ENCODE measurements at regions not wholly inside any gene's neighbourhood (a gene's known extent, or its start where the extent isn't known, plus 50 kb on each side); places are given as distances from the start of the nearest gene placed in this dataset.

DNA sequence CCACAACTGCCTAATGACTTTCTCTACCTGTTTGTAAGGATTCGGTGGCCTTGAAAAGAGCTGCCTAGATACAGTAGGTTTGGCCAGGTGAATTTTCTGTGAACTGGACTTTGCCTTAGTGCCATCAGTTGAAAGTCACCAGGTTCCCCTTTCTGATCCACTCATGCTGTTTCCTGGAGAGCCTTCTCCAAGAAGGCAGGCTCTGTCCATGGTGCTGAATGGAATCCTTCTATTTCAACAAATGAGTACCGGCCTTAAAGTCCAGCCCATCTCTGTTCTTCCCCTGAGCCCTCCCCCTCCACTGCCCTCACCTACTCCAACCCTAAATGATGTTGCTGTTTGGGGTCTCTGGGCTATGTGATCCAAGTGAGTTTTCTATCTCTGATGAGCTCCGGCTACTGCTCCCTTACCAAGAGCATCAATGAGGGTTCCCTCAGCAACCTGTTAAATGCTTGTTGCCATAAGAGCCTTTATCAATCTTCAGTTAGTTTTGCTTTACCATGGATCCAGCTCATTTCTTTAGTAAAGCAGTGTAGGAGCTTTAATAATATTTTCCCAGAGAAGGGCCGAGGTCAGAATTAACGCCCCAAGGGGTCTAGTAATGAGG, 500.4 kb downstream of the PTPRU start:
- H3K9me3 ChIP-seq (ENCODE audit: control insufficient read depth in 1 of 2, low read length in 2 of 2), result no peaks in the 10 kb centered on the region
- H3K4me3 ChIP-seq (ENCODE audit: low read depth in 1 of 2, low read length in 2 of 2), result no peak overlapping the region
- peaks cover 4% of the 10 kb centered on the region for H3K27me3 ChIP-seq (ENCODE audit: low read depth, low read length)
- H3K27ac ChIP-seq (ENCODE audit: low read length), result no peak overlapping the region
- H3K4me1 ChIP-seq (ENCODE audit: control insufficient read depth in 1 of 2, insufficient read depth in 2 of 2, low read length in 2 of 2), result no peaks in the 10 kb centered on the region
- H3K36me3 ChIP-seq (ENCODE audit: control insufficient read depth in 1 of 2, insufficient read depth in 2 of 2, low read length in 2 of 2), result no peaks in the 10 kb centered on the region

DNA sequence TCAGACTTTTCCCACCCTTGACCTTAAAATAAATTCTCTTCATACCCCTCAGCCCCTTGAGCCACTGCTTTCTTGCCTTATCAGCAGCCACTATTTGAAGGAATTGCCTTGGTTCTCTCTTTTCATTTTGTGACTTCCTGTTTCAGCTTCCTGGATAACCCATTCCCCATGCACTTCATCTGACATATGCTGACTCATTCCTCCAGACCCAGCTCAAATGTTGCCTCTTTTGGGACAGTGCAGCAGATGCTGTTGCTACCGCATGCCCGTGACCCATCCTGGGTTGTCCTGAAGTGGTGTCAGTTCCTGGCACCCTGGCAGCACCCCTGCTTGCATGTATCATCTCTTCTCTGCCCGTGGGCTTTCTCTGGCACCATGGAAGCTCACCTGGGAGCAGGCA, 496.1 kb downstream of the PTPRU start:
- no peaks in the 10 kb centered on the region for H3K4me1 ChIP-seq (ENCODE audit: control insufficient read depth in 1 of 2, insufficient read depth in 2 of 2, low read length in 2 of 2)
- no peaks in the 10 kb centered on the region for H3K9me3 ChIP-seq (ENCODE audit: control insufficient read depth in 1 of 2, low read length in 2 of 2)
- no peaks in the 10 kb centered on the region for H3K27me3 ChIP-seq (ENCODE audit: low read depth, low read length)
- H3K27ac ChIP-seq (ENCODE audit: low read length), result no peak overlapping the region
- no peaks in the 10 kb centered on the region for H3K36me3 ChIP-seq (ENCODE audit: control insufficient read depth in 1 of 2, insufficient read depth in 2 of 2, low read length in 2 of 2)
- H3K4me3 ChIP-seq (ENCODE audit: low read depth in 1 of 2, low read length in 2 of 2), result no peak overlapping the region

DNA sequence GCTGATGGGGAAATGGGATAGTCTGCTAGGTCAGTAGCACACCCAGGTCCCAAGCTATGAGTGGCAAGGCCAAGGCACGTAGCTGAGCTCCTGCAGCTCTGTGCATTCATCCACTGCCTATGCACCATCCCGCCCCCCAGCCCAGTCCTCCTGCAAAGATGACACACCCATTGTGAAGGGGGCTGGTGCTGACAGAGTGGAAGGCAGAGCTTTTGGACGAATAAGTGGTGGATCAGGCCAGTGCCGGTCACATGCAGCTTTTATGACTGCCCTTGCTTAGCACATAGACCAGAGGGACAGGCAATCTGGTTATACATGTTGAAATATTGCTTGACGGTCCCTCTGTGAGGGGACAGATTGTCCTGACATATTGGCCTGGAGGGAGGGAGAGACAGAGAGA, 494.3 kb downstream of the PTPRU start:
- Histone ChIP-seq H3K4me1 (ENCODE audit: control insufficient read depth in 1 of 2, insufficient read depth in 2 of 2, low read length in 2 of 2) (no peaks in the 10 kb centered on the region), H3K36me3 (ENCODE audit: control insufficient read depth in 1 of 2, insufficient read depth in 2 of 2, low read length in 2 of 2) (no peaks in the 10 kb centered on the region), H3K27ac (ENCODE audit: low read length) (no peak overlapping the region), H3K27me3 (ENCODE audit: low read depth, low read length) (no peaks in the 10 kb centered on the region), H3K9me3 (ENCODE audit: control insufficient read depth in 1 of 2, low read length in 2 of 2) (no peaks in the 10 kb centered on the region), H3K4me3 (ENCODE audit: low read depth in 1 of 2, low read length in 2 of 2) (no peak overlapping the region)

DNA sequence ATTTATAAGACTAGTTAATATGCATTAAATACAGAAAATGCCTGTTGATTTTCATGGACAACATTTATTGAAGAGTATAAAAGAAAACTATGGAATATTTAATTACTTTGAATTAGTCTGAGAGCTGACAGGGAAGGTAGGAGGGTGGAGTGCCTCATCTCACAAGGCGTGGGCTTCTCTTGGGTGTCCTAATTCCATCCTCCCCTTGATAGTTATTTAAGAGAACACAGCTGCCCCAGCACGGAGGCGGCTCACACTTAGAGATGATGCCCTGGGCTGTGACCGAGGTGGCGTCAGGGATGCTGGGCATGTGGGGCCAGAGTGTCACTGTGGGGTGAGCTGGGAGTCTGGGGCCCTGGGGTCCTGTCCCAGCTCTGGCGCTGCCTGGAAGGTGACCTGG, 493.0 kb downstream of the PTPRU start:
- no peak overlapping the region for H3K27ac ChIP-seq (ENCODE audit: low read length)
- H3K4me1 ChIP-seq (ENCODE audit: control insufficient read depth in 1 of 2, insufficient read depth in 2 of 2, low read length in 2 of 2), result no peaks in the 10 kb centered on the region
- H3K27me3 ChIP-seq (ENCODE audit: low read depth, low read length), result no peaks in the 10 kb centered on the region

DNA sequence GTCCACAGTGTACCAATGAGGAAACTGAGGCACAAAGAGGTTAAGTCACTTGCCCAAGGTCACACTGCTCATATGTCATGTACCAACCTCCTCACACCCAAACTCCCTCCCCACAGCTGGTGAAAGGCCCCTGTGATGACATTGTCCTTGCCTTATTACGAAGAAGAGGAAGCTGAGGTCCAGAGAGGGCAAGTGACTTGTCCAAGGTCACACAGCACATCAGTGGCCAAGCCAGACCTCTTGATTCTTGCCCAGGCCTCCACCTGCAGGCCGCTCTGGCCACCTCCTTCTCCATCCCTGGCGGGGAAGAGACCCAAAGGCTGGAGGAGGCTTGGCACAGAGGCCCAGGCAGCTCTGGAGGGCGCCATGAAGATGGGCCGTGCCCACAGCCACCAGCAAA, 492.4 kb downstream of the PTPRU start:
- no peaks in the 10 kb centered on the region for H3K4me1 ChIP-seq (ENCODE audit: control insufficient read depth in 1 of 2, insufficient read depth in 2 of 2, low read length in 2 of 2)
- H3K4me3 ChIP-seq (ENCODE audit: low read depth in 1 of 2, low read length in 2 of 2), result no peak overlapping the region
- no peaks in the 10 kb centered on the region for H3K27me3 ChIP-seq (ENCODE audit: low read depth, low read length)
- no peaks in the 10 kb centered on the region for H3K36me3 ChIP-seq (ENCODE audit: control insufficient read depth in 1 of 2, insufficient read depth in 2 of 2, low read length in 2 of 2)
- no peaks in the 10 kb centered on the region for H3K9me3 ChIP-seq (ENCODE audit: control insufficient read depth in 1 of 2, low read length in 2 of 2)
- H3K27ac ChIP-seq (ENCODE audit: low read length), result no peak overlapping the region

More for the DNA sequence above, 493.0 kb downstream of the PTPRU start:
- no peak overlapping the region for H3K4me3 ChIP-seq (ENCODE audit: low read depth in 1 of 2, low read length in 2 of 2)
- no peaks in the 10 kb centered on the region for H3K9me3 ChIP-seq (ENCODE audit: control insufficient read depth in 1 of 2, low read length in 2 of 2)
- H3K36me3 ChIP-seq (ENCODE audit: control insufficient read depth in 1 of 2, insufficient read depth in 2 of 2, low read length in 2 of 2), result no peaks in the 10 kb centered on the region

DNA sequence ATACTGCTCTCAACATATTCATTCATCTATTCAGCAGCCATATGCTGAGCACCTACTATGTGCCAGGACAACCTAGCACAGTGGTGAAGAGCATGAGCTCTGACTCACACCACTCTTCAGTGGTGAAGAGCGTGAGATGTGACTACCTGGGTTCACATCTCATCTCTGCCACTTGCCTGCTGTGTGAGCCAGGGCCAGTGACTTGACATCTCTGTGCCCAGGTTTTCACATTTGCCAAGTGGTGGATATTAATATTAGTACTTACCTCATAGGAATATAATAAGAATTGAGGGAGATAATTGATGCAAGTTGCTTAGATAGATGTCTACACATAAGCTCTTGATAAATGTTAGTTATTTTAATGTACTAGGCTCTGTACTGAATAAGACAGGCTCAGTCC, 488.9 kb downstream of the PTPRU start:
- H3K36me3 ChIP-seq (ENCODE audit: control insufficient read depth in 1 of 2, insufficient read depth in 2 of 2, low read length in 2 of 2), result no peaks in the 10 kb centered on the region
- no peaks in the 10 kb centered on the region for H3K4me1 ChIP-seq (ENCODE audit: control insufficient read depth in 1 of 2, insufficient read depth in 2 of 2, low read length in 2 of 2)
- H3K9me3 ChIP-seq (ENCODE audit: control insufficient read depth in 1 of 2, low read length in 2 of 2), result peaks cover 0 to 25% of the 10 kb centered on the region in 2 donors
- no peaks in the 10 kb centered on the region for H3K27me3 ChIP-seq (ENCODE audit: low read depth, low read length)
- no peak overlapping the region for H3K4me3 ChIP-seq (ENCODE audit: low read depth in 1 of 2, low read length in 2 of 2)
- H3K27ac ChIP-seq (ENCODE audit: low read length), result no peak overlapping the region

DNA sequence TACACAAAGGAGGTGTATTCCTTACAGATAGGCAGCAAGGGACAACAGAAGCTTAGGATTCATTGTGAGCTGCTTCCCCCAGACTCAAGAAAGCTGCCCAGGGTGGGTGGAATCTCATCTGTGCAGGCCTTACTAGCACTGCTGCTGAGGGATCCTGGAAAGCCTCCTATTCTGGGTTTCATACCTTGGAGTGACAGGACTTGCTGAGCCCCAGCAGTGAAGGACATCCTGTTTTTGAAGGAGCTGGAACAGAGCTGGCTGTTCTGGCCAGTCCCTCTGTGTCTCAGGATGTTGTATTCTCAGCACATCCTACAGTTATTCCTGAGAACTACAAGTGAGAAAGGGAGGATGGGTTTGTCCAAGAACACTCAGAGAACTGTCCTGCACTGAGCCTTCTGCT, 486.3 kb downstream of the PTPRU start:
- no peak overlapping the region for H3K4me3 ChIP-seq (ENCODE audit: low read depth in 1 of 2, low read length in 2 of 2)
- no peaks in the 10 kb centered on the region for H3K36me3 ChIP-seq (ENCODE audit: control insufficient read depth in 1 of 2, insufficient read depth in 2 of 2, low read length in 2 of 2)
- peaks cover 0 to 25% of the 10 kb centered on the region in 2 donors for H3K9me3 ChIP-seq (ENCODE audit: control insufficient read depth in 1 of 2, low read length in 2 of 2)
- H3K27me3 ChIP-seq (ENCODE audit: low read depth, low read length), result no peaks in the 10 kb centered on the region
- no peaks in the 10 kb centered on the region for H3K4me1 ChIP-seq (ENCODE audit: control insufficient read depth in 1 of 2, insufficient read depth in 2 of 2, low read length in 2 of 2)
- H3K27ac ChIP-seq (ENCODE audit: low read length), result no peak overlapping the region

DNA sequence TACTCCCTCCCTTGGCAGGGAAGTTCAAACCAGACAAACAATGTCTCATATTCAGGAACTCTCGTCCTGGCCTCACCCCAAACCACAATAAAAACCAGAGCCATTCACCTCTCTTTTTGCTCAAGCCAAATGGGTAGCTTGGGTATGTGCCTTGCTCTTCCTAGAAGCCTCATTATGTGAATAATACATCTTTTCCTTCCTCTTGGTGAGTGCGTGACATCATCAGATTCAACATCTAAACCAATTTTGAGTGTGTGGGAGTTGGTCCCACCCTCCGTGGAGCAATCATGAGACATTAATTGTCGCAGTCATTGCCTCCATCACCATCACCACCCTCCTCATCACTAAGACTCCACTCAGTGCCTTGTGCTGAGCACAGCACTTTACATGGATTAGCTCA, 482.9 kb downstream of the PTPRU start:
- Histone ChIP-seq H3K27ac (ENCODE audit: low read length) (no peak overlapping the region), H3K4me3 (ENCODE audit: low read depth in 1 of 2, low read length in 2 of 2) (no peak overlapping the region), H3K27me3 (ENCODE audit: low read depth, low read length) (no peaks in the 10 kb centered on the region), H3K36me3 (ENCODE audit: control insufficient read depth in 1 of 2, insufficient read depth in 2 of 2, low read length in 2 of 2) (no peaks in the 10 kb centered on the region), H3K9me3 (ENCODE audit: control insufficient read depth in 1 of 2, low read length in 2 of 2) (peaks cover 0 to 25% of the 10 kb centered on the region in 2 donors), H3K4me1 (ENCODE audit: control insufficient read depth in 1 of 2, insufficient read depth in 2 of 2, low read length in 2 of 2) (no peaks in the 10 kb centered on the region)

DNA sequence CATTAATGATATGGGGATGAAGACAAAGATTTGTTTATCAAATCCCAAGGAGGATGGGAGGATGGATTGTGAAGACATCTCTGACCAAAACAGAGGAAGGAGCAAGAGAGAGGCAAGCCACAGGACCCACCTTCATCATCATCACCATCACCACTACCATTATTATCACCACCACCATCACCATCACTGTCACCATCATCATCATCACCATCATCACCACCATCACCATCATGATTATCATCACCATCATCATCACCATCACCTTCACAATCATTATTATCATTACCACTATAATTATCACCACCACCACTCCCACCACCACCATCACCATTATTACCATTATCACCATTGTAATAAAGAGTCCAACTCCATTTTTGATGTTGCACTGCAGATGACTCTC, 482.5 kb downstream of the PTPRU start:
- no peaks in the 10 kb centered on the region for H3K4me1 ChIP-seq (ENCODE audit: control insufficient read depth in 1 of 2, insufficient read depth in 2 of 2, low read length in 2 of 2)
- H3K27me3 ChIP-seq (ENCODE audit: low read depth, low read length), result no peaks in the 10 kb centered on the region
- H3K36me3 ChIP-seq (ENCODE audit: control insufficient read depth in 1 of 2, insufficient read depth in 2 of 2, low read length in 2 of 2), result no peaks in the 10 kb centered on the region
- H3K27ac ChIP-seq (ENCODE audit: low read length), result no peak overlapping the region
- no peak overlapping the region for H3K4me3 ChIP-seq (ENCODE audit: low read depth in 1 of 2, low read length in 2 of 2)
- peaks cover 0 to 25% of the 10 kb centered on the region in 2 donors for H3K9me3 ChIP-seq (ENCODE audit: control insufficient read depth in 1 of 2, low read length in 2 of 2)

DNA sequence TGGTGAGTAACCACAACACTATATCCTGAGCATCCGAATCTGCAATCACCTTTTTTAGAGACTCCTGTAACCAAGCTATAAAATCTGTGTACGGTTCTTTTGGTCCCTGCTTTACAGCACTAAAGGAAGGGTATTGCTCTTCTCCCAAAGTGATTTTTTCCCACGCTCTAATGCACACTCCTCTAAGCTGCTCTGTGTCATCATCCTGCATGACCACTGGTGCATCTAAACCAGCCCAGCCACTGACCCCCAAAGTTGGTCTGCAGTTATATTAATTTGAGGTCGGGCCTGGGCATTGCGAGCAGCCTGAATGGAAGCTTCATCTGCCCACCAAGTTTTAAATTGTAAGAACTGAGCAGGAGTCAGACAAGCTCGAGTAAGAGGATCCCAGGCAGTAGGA, 480.0 kb downstream of the PTPRU start:
- no peaks in the 10 kb centered on the region for H3K27me3 ChIP-seq (ENCODE audit: low read depth, low read length)
- no peak overlapping the region for H3K27ac ChIP-seq (ENCODE audit: low read length)
- H3K4me3 ChIP-seq (ENCODE audit: low read depth in 1 of 2, low read length in 2 of 2), result no peak overlapping the region
- no peaks in the 10 kb centered on the region for H3K4me1 ChIP-seq (ENCODE audit: control insufficient read depth in 1 of 2, insufficient read depth in 2 of 2, low read length in 2 of 2)
- H3K36me3 ChIP-seq (ENCODE audit: control insufficient read depth in 1 of 2, insufficient read depth in 2 of 2, low read length in 2 of 2), result no peaks in the 10 kb centered on the region
- peaks cover 0 to 5% of the 10 kb centered on the region in 2 donors for H3K9me3 ChIP-seq (ENCODE audit: control insufficient read depth in 1 of 2, low read length in 2 of 2)

DNA sequence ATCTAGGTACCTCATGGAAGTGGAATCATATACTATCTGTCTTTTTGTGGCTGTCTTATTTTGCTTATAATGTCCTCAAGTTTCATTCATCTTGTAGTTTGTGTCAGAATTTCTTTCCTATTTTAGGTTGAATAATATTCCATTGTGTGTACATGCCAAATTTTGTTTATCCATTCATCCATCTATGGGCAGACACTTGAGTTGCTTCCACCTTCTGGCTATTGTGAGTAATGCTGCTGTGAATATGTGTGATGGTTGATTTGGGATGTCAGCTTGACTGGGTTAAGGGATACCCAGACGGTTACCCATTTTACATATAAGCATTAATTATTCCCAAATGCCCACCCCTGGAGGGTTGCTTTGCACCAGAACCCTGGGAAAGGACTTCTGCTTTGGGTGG, 477.5 kb downstream of the PTPRU start:
- Histone ChIP-seq H3K27me3 (ENCODE audit: low read depth, low read length) (no peaks in the 10 kb centered on the region), H3K4me3 (ENCODE audit: low read depth in 1 of 2, low read length in 2 of 2) (no peak overlapping the region), H3K9me3 (ENCODE audit: control insufficient read depth in 1 of 2, low read length in 2 of 2) (no peaks in the 10 kb centered on the region), H3K36me3 (ENCODE audit: control insufficient read depth in 1 of 2, insufficient read depth in 2 of 2, low read length in 2 of 2) (no peaks in the 10 kb centered on the region), H3K27ac (ENCODE audit: low read length) (no peak overlapping the region), H3K4me1 (ENCODE audit: control insufficient read depth in 1 of 2, insufficient read depth in 2 of 2, low read length in 2 of 2) (peaks cover 0 to 4% of the 10 kb centered on the region in 2 donors)

DNA sequence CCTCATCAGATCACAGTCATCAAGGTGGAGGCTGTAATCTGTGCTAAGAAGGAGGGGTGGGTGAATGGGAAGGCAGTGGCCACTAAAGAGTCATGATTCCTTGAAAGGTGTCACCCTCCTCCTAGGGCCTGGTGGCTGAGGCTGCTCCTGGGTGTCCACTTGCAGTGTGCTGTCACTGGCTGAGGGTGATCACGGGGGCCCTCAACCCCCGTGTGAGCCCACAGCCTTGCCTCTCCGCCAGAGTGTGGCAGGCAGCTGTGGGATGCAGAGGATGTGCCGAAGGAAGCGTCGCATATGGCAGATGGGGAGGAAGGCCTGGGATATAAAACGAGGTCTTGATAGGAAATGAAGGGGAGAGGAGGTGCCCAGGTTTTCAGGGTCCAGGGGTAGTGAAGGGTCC, 476.5 kb downstream of the PTPRU start:
- peak overlapping the region; percentile 26 for H3K27ac ChIP-seq (ENCODE audit: low read length)
- H3K27me3 ChIP-seq (ENCODE audit: low read depth, low read length), result no peaks in the 10 kb centered on the region
- no peaks in the 10 kb centered on the region for H3K36me3 ChIP-seq (ENCODE audit: control insufficient read depth in 1 of 2, insufficient read depth in 2 of 2, low read length in 2 of 2)
- no peak overlapping the region for H3K4me3 ChIP-seq (ENCODE audit: low read depth in 1 of 2, low read length in 2 of 2)
- H3K4me1 ChIP-seq (ENCODE audit: control insufficient read depth in 1 of 2, insufficient read depth in 2 of 2, low read length in 2 of 2), result peaks cover 0 to 4% of the 10 kb centered on the region in 2 donors
- no peaks in the 10 kb centered on the region for H3K9me3 ChIP-seq (ENCODE audit: control insufficient read depth in 1 of 2, low read length in 2 of 2)
